ENCODE measurements at regions not wholly inside any gene's neighbourhood (a gene's known extent, or its start where the extent isn't known, plus 50 kb on each side); places are given as distances from the start of the nearest gene placed in this dataset.

DNA sequence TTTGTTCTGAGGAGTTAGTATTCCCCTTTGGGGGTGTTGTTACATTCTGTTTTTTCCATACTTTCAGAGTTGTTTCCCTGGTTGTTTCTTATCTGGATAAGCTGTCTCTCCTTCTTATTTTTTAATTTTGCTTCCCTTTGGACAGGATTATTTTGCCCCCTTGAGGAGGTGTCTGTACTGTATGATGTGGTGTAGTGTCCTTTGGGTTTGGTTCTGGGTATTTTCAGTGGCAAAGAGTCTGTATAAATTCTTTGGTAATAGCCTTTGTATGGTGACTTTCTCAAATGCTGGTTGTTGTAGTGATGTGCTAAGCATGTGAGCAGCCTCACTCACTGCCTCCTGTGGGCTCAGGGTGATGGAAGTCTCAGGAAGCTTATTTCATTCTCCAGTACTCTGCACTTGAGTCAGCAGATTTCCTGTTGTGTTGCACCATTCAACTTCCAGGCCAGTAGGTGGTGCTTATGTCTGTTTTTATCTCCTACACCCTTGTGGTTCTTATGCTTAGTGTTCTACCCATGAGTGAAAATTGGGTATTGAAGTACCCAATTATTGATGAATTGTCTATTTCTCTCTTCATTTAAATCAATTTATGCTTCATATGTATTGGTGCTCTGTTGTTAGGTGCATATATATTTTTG, 103.3 kb upstream of the PMCH start:
- TF ChIP-seq, protein P1, sequence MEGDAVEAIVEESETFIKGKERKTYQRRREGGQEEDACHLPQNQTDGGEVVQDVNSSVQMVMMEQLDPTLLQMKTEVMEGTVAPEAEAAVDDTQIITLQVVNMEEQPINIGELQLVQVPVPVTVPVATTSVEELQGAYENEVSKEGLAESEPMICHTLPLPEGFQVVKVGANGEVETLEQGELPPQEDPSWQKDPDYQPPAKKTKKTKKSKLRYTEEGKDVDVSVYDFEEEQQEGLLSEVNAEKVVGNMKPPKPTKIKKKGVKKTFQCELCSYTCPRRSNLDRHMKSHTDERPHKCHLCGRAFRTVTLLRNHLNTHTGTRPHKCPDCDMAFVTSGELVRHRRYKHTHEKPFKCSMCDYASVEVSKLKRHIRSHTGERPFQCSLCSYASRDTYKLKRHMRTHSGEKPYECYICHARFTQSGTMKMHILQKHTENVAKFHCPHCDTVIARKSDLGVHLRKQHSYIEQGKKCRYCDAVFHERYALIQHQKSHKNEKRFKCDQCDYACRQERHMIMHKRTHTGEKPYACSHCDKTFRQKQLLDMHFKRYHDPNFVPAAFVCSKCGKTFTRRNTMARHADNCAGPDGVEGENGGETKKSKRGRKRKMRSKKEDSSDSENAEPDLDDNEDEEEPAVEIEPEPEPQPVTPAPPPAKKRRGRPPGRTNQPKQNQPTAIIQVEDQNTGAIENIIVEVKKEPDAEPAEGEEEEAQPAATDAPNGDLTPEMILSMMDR (conservative IDR thresholded peaks at IDR 0.05; ENCODE audit: low read length), result peak; percentile 73
- TF ChIP-seq EZH2phosphoT487 (IDR thresholded peaks at IDR 0.05; ENCODE audit: borderline replicate concordance, low read depth, low read length), result no peak

Measured in OCI-LY7 (cell line).